CD4-positive, alpha-beta T cell treated with Interleukin-4 for 1 hour (primary cell): ENCODE measurements at regions not wholly inside any gene's neighbourhood (a gene's known extent, or its start where the extent isn't known, plus 50 kb on each side); places are given as distances from the start of the nearest gene placed in this dataset.

ENCODE experiments used
- DNase-seq, 2 donors: peaks; one replicate each; pipeline ENCODE4 v3.0.0-alpha.2; 2020 to 2022

- DNase-seq: no peak
These were observed 389.0 kb downstream of the RASEF start for GRCh38 chr9:82673919-82674318.

DNA sequence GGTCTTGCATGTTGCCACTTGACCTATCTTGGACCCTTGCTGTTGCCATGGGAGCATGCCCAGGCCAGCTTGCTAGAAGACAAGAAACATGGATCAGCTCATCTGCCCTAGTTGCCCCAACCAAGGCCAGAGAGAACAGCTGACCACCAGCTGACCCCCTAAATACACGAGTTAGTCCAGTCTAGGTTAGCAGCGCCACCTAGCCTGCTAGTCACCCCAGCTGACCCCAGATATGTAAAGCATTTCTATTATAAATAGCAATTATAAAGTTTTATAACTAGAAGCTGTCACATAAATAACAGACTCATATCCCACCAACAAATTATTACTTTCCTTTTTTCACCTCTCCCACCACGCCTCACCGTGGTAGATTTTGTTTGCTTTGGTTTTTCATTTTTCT lies 387.8 kb downstream of the RASEF start:
- DNase-seq: no peak

- no peak for DNase-seq
These were observed 387.3 kb downstream of the RASEF start for GRCh38 chr9:82675605-82676004.

DNA sequence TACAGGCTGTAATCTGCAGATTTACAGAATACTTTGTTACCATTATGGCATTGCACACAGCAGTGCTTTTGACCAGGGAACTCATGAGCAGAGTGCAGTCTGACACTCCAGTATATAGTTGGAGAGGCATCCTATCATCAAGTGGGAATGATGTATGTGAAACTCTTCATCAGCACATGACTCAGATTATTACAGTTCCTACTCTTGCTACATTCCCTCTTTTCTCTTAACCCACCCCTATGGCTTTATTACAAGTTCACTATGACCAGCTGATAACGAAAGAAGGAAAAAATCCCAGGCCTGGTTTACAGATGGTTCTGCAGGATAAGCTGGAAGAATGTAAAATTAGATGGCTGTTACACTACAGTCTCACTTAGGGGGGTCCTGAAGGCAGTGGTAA lies 385.9 kb downstream of the RASEF start:
- no peak for DNase-seq

DNA sequence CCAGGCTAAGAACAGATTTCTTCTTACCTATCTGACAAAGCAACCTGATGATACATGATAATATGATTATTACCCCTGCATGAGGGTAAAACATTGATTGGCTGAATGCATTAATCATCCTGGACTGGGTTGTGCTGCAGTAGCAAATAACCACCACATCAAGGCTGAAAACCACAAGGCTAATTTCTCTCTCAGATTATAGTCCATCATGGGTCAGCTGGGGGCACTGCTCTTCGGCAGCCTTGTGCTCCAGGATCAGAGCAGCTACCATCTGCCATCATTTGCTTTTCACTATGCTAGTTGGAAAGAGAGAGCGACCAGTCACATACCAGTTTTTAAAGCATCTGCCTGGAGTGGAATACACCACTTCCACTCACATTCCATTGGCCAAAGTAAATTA lies 383.5 kb downstream of the RASEF start:
- DNase-seq: no peak

GRCh38 chr9:82680179-82680935 lies 382.6 kb downstream of the RASEF start:
- DNase-seq: no peak

- no peak for DNase-seq
These were observed 381.1 kb downstream of the RASEF start for GRCh38 chr9:82681809-82682208.

- no peak for DNase-seq
These were observed 380.5 kb downstream of the RASEF start for GRCh38 chr9:82682431-82682830.

DNA sequence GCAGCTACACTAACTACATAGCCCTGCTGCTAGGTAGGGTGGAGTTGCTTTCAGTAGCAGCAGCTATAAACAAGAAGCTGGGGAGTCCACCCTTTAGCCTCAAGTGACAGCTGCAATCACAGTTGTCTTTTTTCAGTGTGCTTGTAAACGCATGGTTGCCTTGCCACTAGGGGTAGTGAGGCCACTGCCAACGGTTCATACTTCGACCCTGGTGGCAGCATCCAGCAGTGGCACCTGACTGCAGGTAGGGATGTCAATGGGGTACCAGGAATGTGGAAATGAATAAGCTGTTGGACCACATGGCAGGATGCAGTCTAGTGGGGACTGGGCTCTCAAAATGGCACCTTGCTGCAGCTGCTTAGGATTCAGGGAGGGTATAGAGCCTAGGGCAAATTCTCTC lies 367.2 kb downstream of the RASEF start:
- DNase-seq: no peak

GRCh38 chr9:82706786-82707185 lies 356.2 kb downstream of the RASEF start:
- no peak for DNase-seq

DNA sequence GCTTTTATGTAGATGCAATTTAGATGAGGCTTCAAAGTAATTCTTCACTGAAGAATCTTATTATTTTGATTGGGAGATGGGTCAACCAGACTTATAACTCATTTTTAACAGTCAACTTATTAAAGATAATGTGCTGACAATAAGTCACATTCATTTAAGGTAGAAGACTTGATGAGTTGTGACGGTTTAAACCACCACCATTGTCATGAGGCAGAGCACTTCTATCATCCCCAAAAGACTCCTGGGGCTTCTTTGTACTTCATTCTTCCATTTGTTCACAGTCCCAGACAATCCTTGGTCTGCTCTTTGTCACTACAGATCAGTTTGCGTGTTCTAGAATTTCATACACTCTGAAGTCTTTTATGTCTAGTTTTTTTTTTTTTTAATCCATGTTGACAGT lies 346.1 kb downstream of the RASEF start:
- no peak for DNase-seq

- no peak for DNase-seq
These were observed 342.4 kb downstream of the RASEF start for GRCh38 chr9:82720515-82720914.

GRCh38 chr9:82721593-82721992 lies 341.3 kb downstream of the RASEF start:
- DNase-seq: no peak

- DNase-seq: no peak
These were observed 340.9 kb downstream of the RASEF start for GRCh38 chr9:82722051-82722450.

DNA sequence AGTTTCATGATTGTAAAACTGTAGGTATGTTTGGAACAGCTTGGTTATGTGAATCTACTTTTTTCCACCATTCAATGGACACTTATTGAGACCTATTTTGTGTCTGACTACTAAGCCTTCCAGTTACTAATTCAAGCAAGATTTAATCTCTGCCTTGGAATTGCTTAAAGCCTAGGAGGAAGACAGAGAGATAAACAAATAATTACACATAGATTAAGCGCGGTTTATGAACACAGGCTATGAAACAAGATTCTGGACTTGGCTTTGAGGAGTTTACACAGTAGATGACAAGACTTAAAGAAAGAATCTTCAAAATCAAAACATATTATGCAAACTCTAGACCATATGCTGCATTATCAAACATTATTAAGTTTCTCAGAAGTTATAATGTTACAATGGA lies 340.4 kb downstream of the RASEF start:
- no peak for DNase-seq

- DNase-seq: no peak
These were observed 336.3 kb downstream of the RASEF start for GRCh38 chr9:82726424-82727276.

GRCh38 chr9:82729141-82729540 lies 333.8 kb downstream of the RASEF start:
- no peak for DNase-seq

GRCh38 chr9:82729991-82730589 lies 332.9 kb downstream of the RASEF start:
- no peak for DNase-seq

DNA sequence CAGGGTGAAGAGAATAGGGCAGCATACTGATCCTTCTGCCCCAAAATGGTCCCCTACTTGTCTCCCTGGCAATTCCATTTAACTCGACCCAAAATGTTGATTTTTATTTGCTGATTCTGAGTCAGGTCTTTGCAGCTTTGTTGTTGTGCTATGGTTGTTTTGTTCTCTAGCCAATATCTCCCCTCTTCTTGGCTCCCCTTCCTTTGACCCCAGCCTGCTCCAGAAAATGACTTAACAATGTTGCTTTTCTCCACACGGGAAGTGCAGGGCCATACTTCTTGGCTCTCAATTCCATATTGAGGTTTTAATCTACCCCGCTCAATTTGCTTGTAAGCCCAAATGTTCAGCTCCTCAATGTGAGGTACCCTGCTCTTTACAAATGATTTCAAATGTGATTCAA lies 330.0 kb downstream of the RASEF start:
- DNase-seq: no peak

- DNase-seq: no peak
These were observed 326.8 kb downstream of the RASEF start for GRCh38 chr9:82736126-82736525.

- DNase-seq: no peak
These were observed 326.2 kb downstream of the RASEF start for GRCh38 chr9:82736701-82737100.

- DNase-seq: no peak
These were observed 317.0 kb downstream of the RASEF start for GRCh38 chr9:82745919-82746318.

DNA sequence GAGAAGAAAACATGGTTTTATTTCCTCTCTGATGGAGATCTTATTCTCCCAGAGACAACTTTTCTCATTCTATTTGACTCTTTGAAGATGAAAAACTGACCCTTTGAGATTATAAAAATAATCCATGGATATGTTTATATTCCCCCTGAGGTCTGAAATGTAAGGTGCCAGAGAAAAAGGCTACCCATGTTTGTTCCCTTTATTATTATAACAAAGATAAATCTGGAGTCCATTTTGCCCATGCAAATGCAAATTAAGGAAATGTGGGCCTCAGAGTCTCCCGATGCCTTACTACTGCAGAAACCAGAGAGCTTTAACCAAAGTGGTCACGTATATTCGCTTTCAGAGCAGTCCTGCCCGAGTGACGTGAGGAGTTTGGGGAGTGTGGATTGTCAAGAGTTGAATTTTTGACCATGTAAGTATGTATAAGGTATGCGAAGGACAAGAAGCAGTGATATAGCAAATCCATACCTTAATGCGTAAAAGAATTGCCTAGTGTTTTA lies 312.5 kb downstream of the RASEF start:
- DNase-seq: no peak

DNA sequence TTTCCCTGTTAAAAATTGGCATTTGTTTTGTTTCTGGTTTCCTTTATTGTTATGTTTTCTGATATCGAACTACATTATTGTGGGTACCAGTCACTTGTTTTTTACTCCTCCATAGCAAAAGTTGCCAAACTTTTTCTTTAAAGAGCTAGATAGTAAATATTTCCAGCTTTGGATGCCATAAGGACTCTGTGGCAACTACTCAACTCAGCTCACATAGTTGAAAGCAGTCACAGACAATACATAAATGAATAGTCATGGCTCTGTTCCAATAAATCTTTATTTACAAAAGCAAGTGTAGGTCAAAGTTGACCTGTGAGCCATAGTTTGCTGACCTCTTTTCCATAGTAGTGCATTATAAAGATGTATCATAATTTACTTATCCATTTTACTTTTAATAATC lies 305.0 kb downstream of the RASEF start:
- DNase-seq: no peak
